PFSK-1 (cell line): ENCODE measurements at regions not wholly inside any gene's neighbourhood (a gene's known extent, or its start where the extent isn't known, plus 50 kb on each side); places are given as distances from the start of the nearest gene placed in this dataset.

Source experiments
- FOXP2 ChIP-seq: optimal IDR thresholded peaks from 2 replicates; pipeline ENCODE3; 2011; ENCODE audit warnings: borderline replicate concordance, control low read depth, inconsistent platforms; ENCODE audit not compliant: insufficient read depth; ENCODE audit errors: extremely low read length, extremely low read depth
- POLR2AphosphoS5 ChIP-seq: IDR thresholded peaks from 2 replicates; pipeline ENCODE4 v1.6.1; 2012; ENCODE audit warnings: low read depth, mild to moderate bottlenecking, control low read depth, low read length, moderate library complexity
- REST ChIP-seq, 2 experiments: IDR thresholded peaks; 2 replicates each; pipeline versions ENCODE4 v1.6.1 to v1.8.0; 2011 to 2012; ENCODE audit warnings: low read depth in 2 of 2, low read length in 2 of 2, control low read depth in 1 of 2, inconsistent platforms in 1 of 2, mild to moderate bottlenecking in 1 of 2, moderate library complexity in 1 of 2; ENCODE audit not compliant: insufficient read depth in 1 of 2
- TAF1 ChIP-seq: IDR thresholded peaks from 2 replicates; pipeline ENCODE4 v1.6.1; 2012; ENCODE audit warnings: low read length, control low read depth, borderline replicate concordance; ENCODE audit not compliant: insufficient read depth

- TF ChIP-seq POLR2AphosphoS5 (no peak), FOXP2 (no peak), REST (IDR thresholded peaks at IDR 0.05; ENCODE audit: insufficient read depth in 1 of 2, low read depth in 2 of 2, low read length in 2 of 2) (no peak), TAF1 (no peak)
These were observed 1269.7 kb upstream of the ZEB2 start for GRCh38 chr2:145789636-145790035.
